Neural cell (in vitro differentiated cells): ENCODE measurements at regions not wholly inside any gene's neighbourhood (a gene's known extent, or its start where the extent isn't known, plus 50 kb on each side); places are given as distances from the start of the nearest gene placed in this dataset.

Experiments used
- CTCF ChIP-seq: fragments of 450-650 bp; IDR thresholded peaks from 2 replicates; pipeline ENCODE4 v1.5.1; 2014; ENCODE audit warnings: antibody characterized with exemption, mild to moderate bottlenecking, moderate library complexity; ENCODE audit not compliant: poor library complexity, severe bottlenecking
- MXI1 ChIP-seq: fragments of 450-650 bp; conservative IDR thresholded peaks from 2 replicates; pipeline ENCODE4 v1.6.1; 2014; ENCODE audit warnings: antibody characterized with exemption, mild to moderate bottlenecking; ENCODE audit not compliant: poor library complexity, severe bottlenecking
- REST ChIP-seq: IDR thresholded peaks from 2 replicates; pipeline ENCODE4 v1.6.1; 2012; ENCODE audit warnings: borderline replicate concordance

DNA sequence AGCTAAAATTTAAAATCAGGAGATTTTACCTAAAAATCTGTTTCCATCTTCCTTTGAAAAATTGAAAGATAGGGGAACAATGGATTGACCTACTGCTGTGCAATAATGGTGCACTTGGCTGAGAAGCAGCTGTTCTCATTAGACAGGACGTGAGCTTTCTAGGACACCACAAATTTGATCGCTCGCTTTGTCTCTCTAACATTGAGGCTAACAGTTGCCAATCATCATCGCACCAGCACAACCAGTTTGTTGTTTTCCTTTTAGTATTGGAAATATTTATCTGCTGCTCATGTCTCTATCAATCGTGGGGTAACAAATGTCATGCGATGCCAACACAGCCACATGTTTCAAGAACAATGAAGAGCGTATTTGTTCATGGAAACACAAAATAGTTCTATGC is 228.8 kb upstream of the P2RY1 start:
- TF ChIP-seq CTCF, result no peak
- TF ChIP-seq MXI1, result no peak
- TF ChIP-seq REST, result no peak
